ENCODE measurements at regions not wholly inside any gene's neighbourhood (a gene's known extent, or its start where the extent isn't known, plus 50 kb on each side); places are given as distances from the start of the nearest gene placed in this dataset.

DNA sequence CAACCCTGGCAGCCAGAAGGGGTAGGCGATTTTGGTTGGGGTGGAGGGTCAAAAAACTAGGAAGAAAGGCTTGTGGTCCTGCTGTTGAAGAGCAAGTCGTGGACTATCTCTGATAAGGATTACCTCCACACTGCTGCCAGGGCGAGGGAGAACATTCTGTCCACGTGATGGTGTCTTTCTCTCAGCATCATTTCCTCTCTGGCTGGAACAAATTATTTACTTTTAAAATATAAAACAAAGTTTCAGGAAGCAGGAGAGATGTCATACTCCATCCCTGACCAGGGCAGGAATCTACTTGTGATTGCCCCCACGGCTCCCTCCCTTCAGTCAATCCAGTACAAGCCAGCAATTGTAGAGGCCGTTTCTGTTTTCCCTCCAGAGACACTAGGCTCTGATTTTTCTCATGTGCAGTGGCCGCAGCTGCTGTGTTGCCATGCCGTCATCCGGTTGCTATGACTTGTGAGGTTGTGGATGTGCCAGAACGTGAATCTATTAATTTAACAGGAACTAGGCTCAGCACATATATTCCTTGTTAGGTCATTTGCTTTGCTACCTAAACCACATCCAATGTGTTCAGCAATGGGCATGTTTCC is 61.5 kb upstream of the PTGR2 start:
- TF ChIP-seq, protein P1, sequence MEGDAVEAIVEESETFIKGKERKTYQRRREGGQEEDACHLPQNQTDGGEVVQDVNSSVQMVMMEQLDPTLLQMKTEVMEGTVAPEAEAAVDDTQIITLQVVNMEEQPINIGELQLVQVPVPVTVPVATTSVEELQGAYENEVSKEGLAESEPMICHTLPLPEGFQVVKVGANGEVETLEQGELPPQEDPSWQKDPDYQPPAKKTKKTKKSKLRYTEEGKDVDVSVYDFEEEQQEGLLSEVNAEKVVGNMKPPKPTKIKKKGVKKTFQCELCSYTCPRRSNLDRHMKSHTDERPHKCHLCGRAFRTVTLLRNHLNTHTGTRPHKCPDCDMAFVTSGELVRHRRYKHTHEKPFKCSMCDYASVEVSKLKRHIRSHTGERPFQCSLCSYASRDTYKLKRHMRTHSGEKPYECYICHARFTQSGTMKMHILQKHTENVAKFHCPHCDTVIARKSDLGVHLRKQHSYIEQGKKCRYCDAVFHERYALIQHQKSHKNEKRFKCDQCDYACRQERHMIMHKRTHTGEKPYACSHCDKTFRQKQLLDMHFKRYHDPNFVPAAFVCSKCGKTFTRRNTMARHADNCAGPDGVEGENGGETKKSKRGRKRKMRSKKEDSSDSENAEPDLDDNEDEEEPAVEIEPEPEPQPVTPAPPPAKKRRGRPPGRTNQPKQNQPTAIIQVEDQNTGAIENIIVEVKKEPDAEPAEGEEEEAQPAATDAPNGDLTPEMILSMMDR (IDR thresholded peaks at IDR 0.05; ENCODE audit: low read length) = no peak
- TF ChIP-seq EZH2 (IDR thresholded peaks at IDR 0.05; ENCODE audit: borderline replicate concordance, low read length) = no peak

Measured in OCI-LY1 (cell line).